GM12878 (cell line): ENCODE measurements at regions not wholly inside any gene's neighbourhood (a gene's known extent, or its start where the extent isn't known, plus 50 kb on each side); places are given as distances from the start of the nearest gene placed in this dataset.

ENCODE experiments used
- CREB1 ChIP-seq: IDR thresholded peaks from 2 replicates; pipeline ENCODE4 v1.6.1; 2012; ENCODE audit warnings: low read depth, mild to moderate bottlenecking, inconsistent platforms
- CTCF ChIP-seq, 3 experiments: IDR thresholded peaks in 2 of 3; conservative IDR thresholded peaks in 1 of 3; 2 replicates each; pipeline ENCODE4 v1.5.1; 2011; ENCODE audit warnings: low read depth in 3 of 3, low read length in 3 of 3, mild to moderate bottlenecking in 3 of 3, control low read depth in 2 of 3, moderate library complexity in 2 of 3, inconsistent platforms in 1 of 3, mixed read lengths in 1 of 3; ENCODE audit not compliant: control insufficient read depth in 2 of 3, insufficient read depth in 1 of 3; ENCODE audit errors: extremely low read depth in 1 of 3
- IRF4 ChIP-seq: IDR thresholded peaks from 2 replicates; pipeline ENCODE4 v1.6.1; 2011; ENCODE audit warnings: low read depth, low read length
- MTA3 ChIP-seq: IDR thresholded peaks from 2 replicates; pipeline ENCODE4 v1.6.1; 2012; ENCODE audit warnings: low read length, inconsistent platforms, borderline replicate concordance
- POLR2A ChIP-seq: IDR thresholded peaks from 2 replicates; pipeline ENCODE4 v1.6.1; 2011; ENCODE audit warnings: low read depth, mild to moderate bottlenecking, low read length
- REST ChIP-seq: IDR thresholded peaks from 2 replicates; pipeline ENCODE4 v1.6.1; 2012; ENCODE audit warnings: mild to moderate bottlenecking, low read depth, low read length
- TAF1 ChIP-seq: IDR thresholded peaks from 2 replicates; pipeline ENCODE4 v1.6.1; 2011; ENCODE audit warnings: mild to moderate bottlenecking, low read depth, low read length, borderline replicate concordance
- ZZZ3 ChIP-seq: IDR thresholded peaks from 2 replicates; pipeline ENCODE4 v1.6.1; 2011; ENCODE audit warnings: low read depth; ENCODE audit not compliant: control insufficient read depth, insufficient read length

- TF ChIP-seq REST (no peak), TAF1 (no peak), CTCF (IDR thresholded peaks at IDR 0.05 in 2 of 3, conservative IDR thresholded peaks at IDR 0.05 in 1 of 3; ENCODE audit: control insufficient read depth in 2 of 3, extremely low read depth in 1 of 3, insufficient read depth in 1 of 3, low read depth in 3 of 3, low read length in 3 of 3) (no peak), ZZZ3 (no peak), IRF4 (no peak), POLR2A (no peak), MTA3 (no peak), CREB1 (no peak)
Observed at GRCh38 chr3:163916596-163917560, 1161.4 kb downstream of the SI start.
